Activated CD8-positive, alpha-beta memory T cell treated with anti-CD3 and anti-CD28 coated beads for 24 hours (primary cell): ENCODE measurements at regions not wholly inside any gene's neighbourhood (a gene's known extent, or its start where the extent isn't known, plus 50 kb on each side); places are given as distances from the start of the nearest gene placed in this dataset.

Experiments
- DNase-seq: peaks from one replicate; pipeline ENCODE4 v3.0.0-alpha.2; 2020

- DNase-seq = no peak
These were observed 220.0 kb downstream of the ESM1 start for GRCh38 chr5:54765165-54766028.

DNA sequence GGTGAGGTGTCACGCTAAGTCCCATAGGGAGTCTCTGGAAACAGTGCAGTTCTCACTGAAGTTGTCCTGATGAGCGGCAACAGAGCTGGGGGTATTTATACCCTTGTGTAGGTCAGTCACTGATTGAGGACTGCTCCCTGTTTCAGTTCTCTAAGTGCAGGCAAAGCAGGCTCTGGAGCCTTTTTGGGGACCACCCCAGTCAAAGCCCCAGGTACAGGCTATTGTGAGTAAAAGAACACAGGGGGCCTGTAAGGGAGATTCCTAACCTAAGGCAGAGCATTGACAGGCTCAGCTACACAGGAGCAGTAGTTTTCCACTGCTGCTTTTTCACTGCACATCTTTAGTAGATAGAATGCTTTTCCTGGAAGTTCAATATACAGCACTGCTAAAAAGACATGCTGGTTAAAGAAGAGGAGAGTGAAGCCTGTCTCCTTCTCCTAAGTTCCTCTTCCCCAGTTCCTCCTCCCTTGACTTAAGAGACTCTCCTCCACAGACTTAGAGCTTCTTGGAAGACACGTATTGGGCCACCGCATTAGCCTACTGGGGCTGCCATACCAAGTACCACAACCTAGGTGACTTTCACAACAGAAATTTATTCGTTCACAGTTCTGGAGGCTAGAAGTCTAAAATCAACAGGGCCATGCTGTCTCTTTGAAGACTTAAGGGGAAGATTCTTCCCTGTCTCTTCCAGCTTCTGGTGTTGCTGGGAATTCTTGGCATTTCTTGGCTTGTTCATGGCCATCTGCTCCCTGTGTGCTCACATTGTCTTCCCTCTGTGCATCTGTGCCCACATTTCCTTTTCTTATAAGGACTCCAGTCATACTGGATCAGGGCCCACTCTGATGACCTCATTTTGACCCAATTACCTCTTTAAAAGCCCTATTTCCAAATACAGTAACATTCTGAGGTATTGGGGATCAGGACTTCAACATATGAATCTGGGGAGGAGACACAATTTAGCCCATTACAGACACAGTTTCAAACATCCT lies 221.0 kb downstream of the ESM1 start:
- no peak for DNase-seq

DNA sequence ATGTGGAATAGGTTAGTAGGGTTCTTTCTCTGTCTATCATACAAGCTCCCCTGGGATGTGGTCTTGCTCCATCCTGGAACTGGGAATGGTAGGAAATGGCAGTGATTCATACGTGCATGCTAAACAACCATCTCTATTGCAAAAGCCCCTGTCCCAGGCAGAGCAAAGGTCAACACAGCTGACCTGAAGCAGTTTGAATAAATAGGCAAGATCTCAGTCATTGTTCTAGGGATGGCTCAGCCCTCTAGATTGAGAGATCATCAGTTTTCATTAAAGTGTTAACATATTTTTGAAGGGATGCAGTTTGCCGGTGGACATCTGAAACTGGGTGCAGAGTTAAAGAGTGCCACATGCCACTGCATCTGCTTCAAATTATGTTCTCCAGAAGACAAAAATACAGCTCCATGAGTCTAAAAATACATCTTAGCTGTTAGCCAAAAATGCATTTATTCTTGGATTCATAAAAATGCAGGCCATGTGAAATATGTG lies 224.1 kb downstream of the ESM1 start:
- no peak for DNase-seq

DNA sequence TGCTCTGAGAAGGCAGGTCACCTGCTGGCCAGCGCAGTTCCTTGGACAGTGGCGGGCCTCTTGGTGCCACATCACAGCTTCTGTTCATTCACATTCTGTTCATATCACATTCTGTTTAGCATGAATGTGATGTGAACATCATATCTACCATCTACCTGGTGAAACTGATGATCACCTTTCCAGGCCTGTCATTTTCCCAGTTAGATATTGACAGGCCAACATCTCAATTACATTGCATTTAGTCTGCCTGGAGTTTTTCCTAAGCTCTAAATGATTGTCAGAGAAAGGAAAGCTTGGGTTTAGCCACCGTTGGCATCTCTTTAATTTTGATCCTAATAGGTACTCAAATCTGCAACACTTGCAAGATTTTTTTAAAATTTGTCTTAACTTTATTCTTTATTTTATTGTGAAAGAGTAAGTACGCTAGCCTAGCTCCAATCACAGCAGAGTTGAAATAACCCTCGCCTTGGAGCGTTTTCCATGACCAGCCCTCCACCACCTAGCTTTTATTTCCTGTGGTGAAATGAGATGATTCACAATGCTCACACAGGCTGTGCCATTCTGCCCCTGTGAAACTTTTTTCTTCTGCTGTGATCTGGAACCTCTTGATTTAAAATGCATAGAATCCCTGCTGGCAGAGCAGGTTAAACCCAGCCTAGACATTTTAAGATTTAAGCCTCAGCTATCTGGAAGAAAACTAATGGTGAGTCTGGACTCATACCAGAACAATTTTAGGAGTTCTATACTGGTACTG lies 225.0 kb downstream of the ESM1 start:
- no peak for DNase-seq

DNA sequence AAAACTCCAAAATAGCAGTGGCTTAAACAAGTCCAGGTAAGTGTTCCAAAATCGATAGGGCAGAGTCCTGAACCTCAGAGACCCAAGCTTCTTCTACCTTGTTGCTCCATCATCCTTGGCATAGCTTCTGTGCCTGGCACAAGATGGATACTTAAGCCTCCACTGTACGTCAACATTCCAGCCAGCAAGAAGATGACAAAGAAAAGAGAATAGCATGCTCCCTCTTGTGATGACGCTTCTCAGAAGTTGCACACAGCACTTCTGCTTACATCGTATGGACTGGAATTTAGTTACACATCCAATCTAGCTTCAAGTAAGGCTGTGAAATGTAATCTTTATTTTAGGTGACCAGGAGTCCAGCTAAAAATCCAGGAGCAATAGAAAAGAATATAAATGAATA lies 227.4 kb downstream of the ESM1 start:
- no peak for DNase-seq

DNA sequence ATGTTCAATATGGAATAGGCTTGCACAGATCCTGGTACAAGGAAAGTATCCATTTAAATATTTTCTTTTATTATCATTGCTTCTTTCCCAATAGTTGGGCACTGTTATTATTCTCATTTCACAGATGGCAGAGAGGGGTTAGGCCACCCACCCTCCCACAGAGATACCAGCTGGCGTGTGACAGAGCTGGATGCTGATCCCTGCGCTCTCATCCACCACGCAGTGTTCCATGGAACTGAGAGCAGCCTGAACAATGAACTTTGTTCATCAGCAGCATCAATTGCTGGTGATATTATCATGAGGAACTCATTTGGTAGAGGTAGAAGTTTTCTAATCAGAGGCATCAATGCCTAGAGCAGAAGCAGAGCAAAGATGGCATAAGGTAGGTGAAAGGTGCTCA lies 227.9 kb downstream of the ESM1 start:
- no peak for DNase-seq

GRCh38 chr5:54756796-54757402 lies 228.5 kb downstream of the ESM1 start:
- no peak for DNase-seq

DNA sequence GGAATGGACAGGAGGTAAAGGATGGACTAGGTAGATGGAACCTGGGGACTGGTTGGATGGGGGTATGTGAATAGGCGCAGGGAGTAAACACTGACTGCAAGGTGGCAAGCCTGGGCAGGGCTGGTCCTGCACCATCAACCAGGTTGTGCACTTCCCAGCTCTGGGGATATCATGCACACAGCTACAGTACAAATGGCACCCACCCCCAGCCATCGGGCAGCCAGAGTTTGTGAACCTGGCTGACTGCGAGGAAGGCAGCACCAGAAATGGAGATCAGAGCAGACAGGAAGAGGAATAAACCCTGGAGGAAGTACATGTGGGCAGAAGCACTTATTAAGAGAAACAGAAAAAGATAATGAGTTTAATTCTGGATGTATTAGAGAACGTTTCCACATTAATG lies 229.1 kb downstream of the ESM1 start:
- DNase-seq = no peak

DNA sequence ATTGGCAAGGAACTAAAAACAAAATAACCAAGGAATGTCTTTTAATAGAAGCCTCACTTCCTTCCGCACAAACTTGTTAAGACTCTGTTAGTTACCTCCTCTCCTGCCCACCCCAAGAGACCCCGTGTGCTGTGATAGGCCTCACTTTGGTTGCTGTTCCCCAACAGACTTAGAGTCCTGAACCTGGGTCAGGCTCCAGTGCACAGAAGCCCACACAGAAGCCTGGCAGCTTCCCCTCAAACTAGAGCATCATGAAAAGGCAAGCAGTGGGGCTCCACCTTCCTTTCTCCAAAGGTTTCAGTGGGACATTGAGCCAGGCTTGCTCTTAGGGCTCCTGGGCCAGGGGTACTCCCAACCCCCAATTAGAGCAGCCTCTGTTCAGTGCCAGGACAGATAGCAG lies 230.5 kb downstream of the ESM1 start:
- no peak for DNase-seq

DNA sequence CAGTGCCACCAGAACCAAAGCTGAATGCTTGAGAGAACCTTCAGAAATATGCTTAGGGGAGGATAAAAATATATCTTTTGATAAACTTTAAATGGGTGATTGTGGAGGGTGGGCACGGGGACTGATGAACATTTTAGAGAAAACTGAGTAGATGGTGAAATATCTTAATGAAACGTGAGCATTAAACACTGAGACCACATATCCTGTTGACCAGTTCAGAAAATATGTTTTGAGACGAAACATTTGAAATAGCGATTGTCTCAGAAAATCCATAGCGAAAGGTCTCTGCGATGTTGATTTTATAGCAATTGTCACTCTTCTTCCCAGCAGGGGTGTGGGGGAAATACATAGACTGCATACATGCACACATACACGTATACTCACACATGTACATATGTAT lies 231.0 kb downstream of the ESM1 start:
- DNase-seq = no peak

DNA sequence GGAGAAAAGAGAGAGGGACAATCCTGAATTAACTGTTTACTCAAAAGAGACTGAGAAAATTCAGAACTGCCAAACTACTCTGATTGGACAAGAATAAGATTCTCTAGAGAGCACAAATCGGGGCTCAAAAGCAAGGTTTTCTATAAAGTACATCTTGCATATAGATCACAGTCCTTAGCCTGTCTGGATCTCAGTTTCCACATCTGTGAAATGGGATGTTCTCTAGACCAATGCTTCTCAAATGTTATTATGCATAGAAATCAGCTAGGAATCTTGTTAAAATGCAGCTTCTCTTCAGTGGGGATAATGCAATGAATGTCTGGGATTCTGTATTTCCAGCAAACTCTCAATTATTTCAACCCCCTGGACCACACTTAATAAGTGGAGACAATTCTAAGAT lies 231.6 kb downstream of the ESM1 start:
- no peak for DNase-seq

- no peak for DNase-seq
These were observed 232.4 kb downstream of the ESM1 start for GRCh38 chr5:54753034-54753433.

DNA sequence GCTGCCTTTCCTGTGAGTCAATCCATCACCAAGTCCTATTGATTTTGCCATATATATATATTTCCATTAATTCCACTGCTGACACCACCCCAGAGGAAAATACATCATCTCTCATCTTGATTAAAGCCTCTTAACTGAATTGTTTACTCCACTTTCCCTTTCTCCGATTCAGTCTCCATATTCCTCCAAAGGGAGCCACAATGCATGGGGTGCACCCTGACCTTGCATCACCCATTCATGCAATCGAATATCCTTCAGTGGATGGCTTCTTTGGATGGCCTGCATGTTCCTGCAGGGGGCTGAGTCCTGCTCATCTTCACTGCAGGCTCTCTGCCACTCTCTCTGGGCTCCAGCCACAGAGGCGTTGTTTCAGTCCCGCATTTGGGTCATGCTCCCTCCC lies 231.0 kb downstream of the SNX18 start:
- DNase-seq = no peak

GRCh38 chr5:54746777-54747398 lies 229.3 kb downstream of the SNX18 start:
- DNase-seq = no peak

GRCh38 chr5:54746346-54746745 lies 228.8 kb downstream of the SNX18 start:
- DNase-seq = no peak

DNA sequence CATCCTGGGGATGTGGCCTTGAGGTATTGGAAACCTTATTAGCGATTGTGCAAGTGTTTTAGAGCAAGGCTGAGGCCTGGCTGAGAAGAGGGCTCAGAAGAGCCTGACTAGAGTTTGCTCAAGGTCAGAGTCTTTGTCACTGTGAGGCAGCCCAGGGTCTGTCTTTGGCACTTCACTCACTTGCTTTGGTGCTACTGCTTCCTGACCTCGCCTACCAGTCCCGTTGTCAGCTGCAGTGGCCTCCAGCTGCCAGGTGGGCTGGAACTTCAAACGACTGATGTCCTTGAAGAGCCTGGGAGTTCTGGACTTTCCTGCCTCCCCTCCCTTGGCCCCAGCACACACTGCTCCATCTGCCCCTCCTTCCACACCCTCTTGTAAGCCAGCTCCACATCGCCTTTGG lies 228.0 kb downstream of the SNX18 start:
- DNase-seq = no peak

GRCh38 chr5:54743997-54744788 lies 226.6 kb downstream of the SNX18 start:
- DNase-seq = peak; percentile 68

- DNase-seq = no peak
These were observed 226.0 kb downstream of the SNX18 start for GRCh38 chr5:54743581-54743980.

GRCh38 chr5:54742417-54742891 lies 224.9 kb downstream of the SNX18 start:
- DNase-seq = no peak

- no peak for DNase-seq
These were observed 224.2 kb downstream of the SNX18 start for GRCh38 chr5:54741711-54742110.

DNA sequence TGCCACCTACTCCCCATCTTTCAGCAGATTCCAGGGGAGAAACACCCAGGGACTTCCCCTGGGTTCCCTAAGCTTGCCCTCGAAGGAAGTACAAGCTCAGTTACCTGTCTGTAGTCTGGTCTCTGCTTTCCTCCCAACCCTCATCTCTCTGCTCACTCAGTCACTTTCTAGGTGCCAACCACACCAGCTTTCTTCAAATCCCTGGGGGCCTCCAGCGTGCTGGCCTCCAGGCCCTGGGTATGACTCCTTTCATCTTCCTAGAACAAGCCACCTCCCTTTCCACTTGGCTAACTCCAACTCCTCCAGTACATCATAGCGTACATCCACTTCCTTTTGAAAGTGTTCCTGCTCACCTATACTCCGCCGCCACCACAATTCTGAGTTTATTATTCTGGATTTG lies 222.6 kb downstream of the SNX18 start:
- DNase-seq = no peak
